Endothelial cell of umbilical vein (primary cell): ENCODE measurements at regions not wholly inside any gene's neighbourhood (a gene's known extent, or its start where the extent isn't known, plus 50 kb on each side); places are given as distances from the start of the nearest gene placed in this dataset.

Source experiments
- BruUV-seq: library from RNA; stranded (reverse); fragments of 400-500 nt; replicated peaks from 2 replicates; lab custom pipeline; 2021; lab: Mats Ljungman, UMichigan
- CTCF ChIA-PET: fragments of 300-600, 350-600 bp; sonication (Branson Sonifier 250); formaldehyde crosslinking; loops from one replicate; lab custom pipeline; 2021; ENCODE audit warnings: antibody characterized with exemption, inconsistent platforms; lab: Charles Lee
- POLR2A ChIA-PET: fragments of 300-600, 350-600 bp; sonication (Branson Sonifier 250); formaldehyde crosslinking; loops from one replicate; lab custom pipeline; 2021; ENCODE audit warnings: antibody characterized with exemption, inconsistent platforms; lab: Charles Lee
- DNase-seq: peaks from one replicate; pipeline ENCODE4 v3.0.0-alpha.2; 2011; ENCODE audit warnings: low read depth, low spot score
- FAIRE-seq: peaks from 2 replicates; lab custom pipeline; 2011; peaks lifted over from hg19 to GRCh38; lab: Jason Lieb, UNC
- H2AFZ ChIP-seq: 2 replicates; pipeline ENCODE4 v1.6.0; 2012; ENCODE audit warnings: low read depth, low read length, control low read depth, inconsistent platforms
- H3K27ac ChIP-seq: 2 replicates; pipeline ENCODE4 v1.5.1; 2011; ENCODE audit warnings: low read depth, mild to moderate bottlenecking, control low read depth, low read length, moderate library complexity; ENCODE audit not compliant: insufficient read depth
- H3K27me3 ChIP-seq, 2 experiments: 2 replicates each; pipeline versions ENCODE4 v1.6.0 to v1.6.1; 2011; ENCODE audit warnings: low read length in 2 of 2, mixed read lengths in 1 of 2; ENCODE audit not compliant: control insufficient read depth in 2 of 2, insufficient read depth in 2 of 2
- H3K36me3 ChIP-seq, 2 experiments: 2 replicates in 1 of 2; 3 replicates in 1 of 2; pipeline ENCODE4 v1.5.1; 2011; ENCODE audit warnings: low read length in 2 of 2, mild to moderate bottlenecking in 1 of 2, moderate library complexity in 1 of 2; ENCODE audit not compliant: control insufficient read depth in 2 of 2, insufficient read depth in 2 of 2; ENCODE audit errors: extremely low read depth in 1 of 2
- H3K4me1 ChIP-seq: 3 replicates; pipeline ENCODE4 v1.5.1; 2011; ENCODE audit warnings: mild to moderate bottlenecking, low read length; ENCODE audit not compliant: control insufficient read depth, insufficient read depth; ENCODE audit errors: extremely low read depth
- H3K4me2 ChIP-seq: 2 replicates; pipeline ENCODE4 v1.6.1; 2011; ENCODE audit warnings: low read length, control low read depth, mixed read lengths; ENCODE audit not compliant: insufficient read depth
- H3K4me3 ChIP-seq, 3 experiments: fragments of 200-600 bp in 1 of 3; sonication (generic), shearing (Covaris generic) in 1 of 3; replicated peaks in 1 of 3; 2 replicates each; pipeline ENCODE4 v1.5.1; 2011 to 2016; ENCODE audit warnings: control low read depth in 3 of 3, low read length in 3 of 3, mild to moderate bottlenecking in 2 of 3, inconsistent platforms in 1 of 3, low read depth in 1 of 3, moderate library complexity in 1 of 3; ENCODE audit not compliant: insufficient read depth in 1 of 3
- H3K79me2 ChIP-seq: 2 replicates; pipeline ENCODE4 v1.6.0; 2012; ENCODE audit warnings: low read length, inconsistent platforms; ENCODE audit not compliant: control insufficient read depth, insufficient read depth
- H3K9ac ChIP-seq: replicated peaks from 2 replicates; pipeline ENCODE3; 2011; ENCODE audit warnings: low read length, control low read depth; ENCODE audit not compliant: insufficient read depth; ENCODE audit errors: extremely low read depth
- H3K9me1 ChIP-seq: replicated peaks from 3 replicates; pipeline ENCODE4 v1.6.0; 2011; ENCODE audit warnings: mild to moderate bottlenecking, low read length; ENCODE audit not compliant: control insufficient read depth, insufficient read depth; ENCODE audit errors: extremely low read depth
- H3K9me3 ChIP-seq: replicated peaks from 2 replicates; pipeline ENCODE4 v1.5.1; 2012; ENCODE audit warnings: low read length, inconsistent platforms; ENCODE audit not compliant: control insufficient read depth, insufficient read depth
- H4K20me1 ChIP-seq: replicated peaks from 2 replicates; pipeline ENCODE3; 2011; ENCODE audit warnings: mild to moderate bottlenecking, low read length; ENCODE audit not compliant: control insufficient read depth, insufficient read depth; ENCODE audit errors: extremely low read depth
- CTCF ChIP-seq, 2 donors: IDR thresholded peaks; 1 replicate in 1 of 2; 2 replicates in 1 of 2; pipeline ENCODE4 v1.5.1; 2011; ENCODE audit warnings: low read length in 2 of 2, mild to moderate bottlenecking in 2 of 2, moderate library complexity in 2 of 2, control low read depth in 1 of 2, inconsistent platforms in 1 of 2, low read depth in 1 of 2; ENCODE audit not compliant: insufficient read depth in 1 of 2; ENCODE audit errors: extremely low read depth in 1 of 2
- EZH2 ChIP-seq: IDR thresholded peaks from 2 replicates; pipeline ENCODE4 v1.6.1; 2012; ENCODE audit warnings: borderline replicate concordance, low read depth, mild to moderate bottlenecking, moderate library complexity, low read length, inconsistent platforms; ENCODE audit not compliant: severe bottlenecking
- FOS ChIP-seq: IDR thresholded peaks from 2 replicates; pipeline ENCODE4 v1.6.1; 2011; ENCODE audit warnings: mild to moderate bottlenecking, low read length, moderate library complexity, borderline replicate concordance; ENCODE audit not compliant: insufficient read depth
- GATA2 ChIP-seq: IDR thresholded peaks from 2 replicates; pipeline ENCODE4 v1.7.0; 2011; ENCODE audit warnings: low read depth, mild to moderate bottlenecking, moderate library complexity, mixed read lengths, low read length; ENCODE audit not compliant: insufficient read length, insufficient read depth
- JUN ChIP-seq: IDR thresholded peaks from 2 replicates; pipeline ENCODE4 v1.6.1; 2011; ENCODE audit warnings: borderline replicate concordance, low read depth; ENCODE audit not compliant: insufficient read length, insufficient read depth
- MAX ChIP-seq: IDR thresholded peaks from 2 replicates; pipeline ENCODE4 v1.6.1; 2011; ENCODE audit not compliant: insufficient read depth, insufficient read length
- MYC ChIP-seq: IDR thresholded peaks from one replicate; pipeline ENCODE4 v1.6.1; 2011; ENCODE audit warnings: mild to moderate bottlenecking, low read depth, low read length
- POLR2A ChIP-seq: IDR thresholded peaks from 2 replicates; pipeline ENCODE4 v1.6.1; 2012; ENCODE audit warnings: low read depth, mild to moderate bottlenecking, control low read depth, low read length
- POLR2AphosphoS5 ChIP-seq: IDR thresholded peaks from 2 replicates; pipeline ENCODE4 v1.6.1; 2012; ENCODE audit warnings: low read depth, mild to moderate bottlenecking, control low read depth, low read length, moderate library complexity; ENCODE audit not compliant: insufficient read depth
- dilution Hi-C: fragments of 300-500 bp; cut with MboI; formaldehyde crosslinking; loops from one replicate; pipeline ENCODE4 v1.15.0; 2019; ENCODE audit warnings: low sequenced_read_pairs; ENCODE audit not compliant: extremely low pct_ligation_motif_present
- intact Hi-C: fragments of 100-400 bp; cut with micrococcal nuclease; formaldehyde crosslinking; loops from one replicate; pipeline ENCODE4 v1.10.0; 2022

GRCh38 chr1:87820668-87821334 is 492.1 kb downstream of the LMO4 start:
- no peaks in the 10 kb centered on the region for H3K27me3 ChIP-seq
- H3K4me1 ChIP-seq: no peaks in the 10 kb centered on the region
- H3K4me3 ChIP-seq: no peak overlapping the region
- TF ChIP-seq FOS (no peak), MYC (no peak), GATA2 (no peak), CTCF (IDR thresholded peaks at IDR 0.05; ENCODE audit: extremely low read depth in 1 of 2, insufficient read depth in 1 of 2, low read depth in 1 of 2, low read length in 2 of 2) (no peak), MAX (no peak), JUN (no peak), POLR2A (no peak), POLR2AphosphoS5 (no peak), EZH2 (no peak)
- no TSS peak for BruUV-seq
- no peaks in the 10 kb centered on the region for H3K36me3 ChIP-seq
- H2AFZ ChIP-seq: no peak overlapping the region
- no peaks in the 10 kb centered on the region for H3K9me1 ChIP-seq
- ChIA-PET CTCF (no interaction called here), POLR2A (no interaction called here)
- dilution Hi-C loops (no loop called here), intact Hi-C loops (no loop called here)
- no peak overlapping the region for H3K4me2 ChIP-seq
- H3K27ac ChIP-seq: no peak overlapping the region
- no peak overlapping the region for H3K9ac ChIP-seq
- no peaks in the 10 kb centered on the region for H3K79me2 ChIP-seq
- FAIRE-seq: no peak
- no peaks in the 10 kb centered on the region for H4K20me1 ChIP-seq
- H3K9me3 ChIP-seq: no peaks in the 10 kb centered on the region
- no peak for DNase-seq
